Activated CD4-positive, alpha-beta T cell treated with anti-CD3 and anti-CD28 coated beads, Interleukin-10, Interleukin-2, amounts not matched to agents 100 ng/mL and 50 ng/mL, durations not matched to agents 16 hours and 8 hours (primary cell): ENCODE measurements at regions not wholly inside any gene's neighbourhood (a gene's known extent, or its start where the extent isn't known, plus 50 kb on each side); places are given as distances from the start of the nearest gene placed in this dataset.
"Not testable (repeated sequence)": the region's sequence is repeated elsewhere in the genome, so short reads cannot be mapped to it uniquely, and the experiment has no call there.

Experiments used
- DNase-seq: peaks from one replicate; pipeline ENCODE4 v3.0.0-alpha.2; 2020

DNA sequence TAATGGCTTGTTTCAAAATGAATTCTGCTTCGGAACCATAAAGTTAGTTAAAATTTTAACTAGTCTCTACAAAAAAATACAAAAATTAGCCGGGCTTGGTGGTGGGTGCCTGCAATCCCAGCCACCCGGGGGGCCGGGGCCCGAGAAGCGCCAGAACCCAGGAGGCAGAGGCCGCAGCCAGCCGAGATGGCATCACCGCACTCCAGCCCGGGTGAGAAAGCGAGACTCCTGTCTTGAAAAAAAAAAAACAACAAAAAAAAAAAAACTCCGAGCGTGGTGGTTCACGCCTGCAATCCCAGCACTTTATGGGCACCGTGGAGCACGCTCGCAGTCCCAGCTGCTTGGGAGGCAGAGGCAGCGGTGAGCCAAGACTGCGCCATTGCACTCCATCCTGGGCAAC is 781.4 kb downstream of the BRINP3 start:
- DNase-seq, result no peak

- no peak for DNase-seq
Observed at GRCh38 chr1:189697113-189697512, 780.6 kb downstream of the BRINP3 start.

DNA sequence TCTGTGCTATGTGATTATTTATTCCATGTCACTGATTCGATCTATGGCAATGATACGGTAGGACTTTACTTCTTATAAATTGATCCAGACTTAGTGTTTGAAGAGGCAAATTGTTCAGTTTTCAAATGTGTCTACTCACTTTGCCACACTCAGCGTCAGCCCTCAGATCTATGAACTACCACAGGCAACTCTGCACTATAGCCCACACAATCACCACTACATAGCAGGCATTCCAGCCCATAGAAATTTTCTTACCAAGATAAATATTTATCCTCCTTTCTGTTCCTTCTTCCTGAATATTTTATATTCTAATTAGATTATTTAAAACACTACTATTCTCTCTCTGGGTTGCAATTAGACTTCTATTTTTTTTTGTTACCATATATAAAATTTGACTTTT is 776.1 kb downstream of the BRINP3 start:
- no peak for DNase-seq

GRCh38 chr1:189706594-189706993 is 771.1 kb downstream of the BRINP3 start:
- DNase-seq, result no peak

- DNase-seq, result no peak
Observed at GRCh38 chr1:189708674-189709073, 769.0 kb downstream of the BRINP3 start.

- DNase-seq, result not testable (repeated sequence)
Observed at GRCh38 chr1:189718147-189718795, 759.4 kb downstream of the BRINP3 start.

DNA sequence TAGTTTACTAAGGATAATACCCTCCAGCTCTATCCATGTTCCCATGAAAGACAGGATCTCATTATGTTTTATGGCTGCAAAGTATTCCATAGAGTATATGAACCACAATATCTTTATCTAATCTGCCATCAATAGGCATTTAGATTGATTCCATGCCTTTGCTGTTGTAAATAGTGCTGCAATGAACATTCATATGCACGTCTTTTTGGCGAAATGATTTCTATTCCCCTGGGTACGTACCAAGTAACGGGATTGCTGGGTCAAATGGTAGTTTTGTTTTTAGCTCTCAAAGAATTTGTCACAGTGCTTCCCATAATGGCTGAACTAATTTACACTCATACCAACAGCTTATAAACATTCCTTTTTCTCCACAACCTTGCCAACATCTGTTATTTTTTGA is 750.9 kb downstream of the BRINP3 start:
- DNase-seq, result no peak

DNA sequence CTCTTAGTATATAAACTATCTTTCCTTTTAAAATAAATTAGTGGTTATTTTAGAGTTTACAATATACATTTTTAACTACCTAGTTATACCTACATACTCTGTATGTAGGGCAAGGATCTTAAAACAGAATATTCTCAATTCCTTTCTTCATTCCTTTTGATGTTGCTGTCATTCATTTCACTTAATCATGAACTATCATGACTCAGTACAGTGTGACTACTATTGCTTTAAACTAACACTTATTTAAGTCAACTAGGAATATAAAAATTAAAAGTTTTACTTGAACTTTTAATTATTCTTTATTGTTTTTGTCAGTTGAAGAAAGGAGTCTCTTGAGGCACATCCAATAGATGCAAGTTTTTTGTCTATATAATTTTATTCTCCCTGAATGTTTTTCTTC is 726.4 kb downstream of the BRINP3 start:
- no peak for DNase-seq

DNA sequence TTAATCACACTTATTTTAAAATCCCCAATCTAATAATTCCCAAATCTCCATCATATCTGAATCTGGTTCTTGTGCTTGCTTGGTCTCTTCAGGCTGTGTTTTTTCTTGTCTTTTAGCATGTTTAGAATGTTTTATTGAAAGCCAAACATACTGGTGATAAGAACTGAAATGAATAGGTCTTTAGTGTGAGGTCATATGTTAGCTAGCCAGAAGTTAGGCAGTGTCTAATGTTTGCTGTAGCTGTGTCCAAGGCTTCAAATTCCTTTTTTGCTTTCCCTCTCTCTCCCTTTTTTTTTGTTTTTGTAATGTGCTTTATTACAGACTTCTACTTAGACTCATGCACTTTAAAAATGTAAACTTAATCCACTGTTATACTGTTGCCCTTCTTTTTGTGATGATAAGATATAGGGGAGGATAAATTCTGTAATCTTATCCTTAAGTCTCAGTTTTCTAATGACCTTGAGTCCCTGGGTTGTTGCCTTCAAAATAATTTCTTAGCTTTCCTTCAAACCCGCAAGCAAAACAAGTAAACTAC is 725.1 kb downstream of the BRINP3 start:
- no peak for DNase-seq

DNA sequence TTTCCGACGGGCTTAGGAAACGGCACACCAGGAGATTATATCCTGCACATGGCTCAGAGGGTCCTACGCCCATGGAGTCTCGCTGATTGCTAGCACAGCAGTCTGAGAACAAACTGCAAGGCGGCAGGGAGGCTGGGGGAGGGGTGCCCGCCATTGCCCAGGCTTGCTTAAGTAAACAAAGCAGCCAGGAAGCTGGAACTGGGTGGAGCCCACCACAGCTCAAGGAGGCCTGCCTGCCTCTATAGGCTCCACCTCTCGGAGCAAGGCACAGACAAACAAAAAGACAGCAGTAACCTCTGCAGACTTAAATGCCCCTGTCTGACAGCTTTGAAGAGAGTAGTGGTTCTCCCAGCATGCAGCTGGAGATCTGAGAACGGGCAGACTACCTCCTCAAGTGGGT is 722.6 kb downstream of the BRINP3 start:
- DNase-seq, result not testable (repeated sequence)

GRCh38 chr1:189764391-189765320 is 713.0 kb downstream of the BRINP3 start:
- no peak for DNase-seq

DNA sequence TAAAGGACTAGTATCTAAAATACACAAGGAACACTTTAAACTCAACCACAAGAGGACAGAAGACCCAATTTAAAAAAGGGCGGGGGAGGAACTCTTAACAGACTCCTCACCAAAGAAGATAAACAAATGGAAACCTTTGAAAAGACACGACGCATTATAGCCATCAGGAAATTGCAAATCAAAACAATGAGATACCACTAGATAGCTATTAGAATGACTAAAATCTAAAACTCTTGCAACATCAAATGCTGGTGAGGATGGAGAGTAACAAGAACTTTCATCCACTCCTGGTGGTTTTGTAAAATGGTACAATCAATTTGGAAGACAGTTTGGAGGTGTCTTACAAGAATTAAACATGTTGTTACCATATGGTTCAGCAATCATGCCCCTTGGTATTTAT is 708.2 kb downstream of the BRINP3 start:
- no peak for DNase-seq

- DNase-seq, result no peak
Observed at GRCh38 chr1:189774721-189775287, 702.9 kb downstream of the BRINP3 start.

- DNase-seq, result no peak
Observed at GRCh38 chr1:189775343-189775742, 702.3 kb downstream of the BRINP3 start.

DNA sequence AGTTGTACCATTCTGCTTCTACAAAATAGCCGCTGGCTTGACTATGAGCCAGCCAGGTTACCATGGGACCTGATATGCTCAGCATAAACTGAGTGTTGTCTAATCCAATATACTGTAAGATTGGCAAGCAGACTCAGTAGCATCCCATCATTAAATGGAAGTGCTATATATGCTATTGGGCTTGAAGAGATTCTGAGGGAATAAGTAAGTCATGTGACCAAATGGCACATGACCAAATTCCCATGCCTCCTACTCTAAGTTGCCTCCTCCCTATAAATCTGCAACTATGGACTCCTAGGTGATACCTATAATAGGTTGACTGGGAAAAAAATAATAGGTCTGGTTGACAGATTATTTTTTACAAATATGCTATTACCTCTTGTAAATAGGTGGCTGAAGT is 698.6 kb downstream of the BRINP3 start:
- no peak for DNase-seq

DNA sequence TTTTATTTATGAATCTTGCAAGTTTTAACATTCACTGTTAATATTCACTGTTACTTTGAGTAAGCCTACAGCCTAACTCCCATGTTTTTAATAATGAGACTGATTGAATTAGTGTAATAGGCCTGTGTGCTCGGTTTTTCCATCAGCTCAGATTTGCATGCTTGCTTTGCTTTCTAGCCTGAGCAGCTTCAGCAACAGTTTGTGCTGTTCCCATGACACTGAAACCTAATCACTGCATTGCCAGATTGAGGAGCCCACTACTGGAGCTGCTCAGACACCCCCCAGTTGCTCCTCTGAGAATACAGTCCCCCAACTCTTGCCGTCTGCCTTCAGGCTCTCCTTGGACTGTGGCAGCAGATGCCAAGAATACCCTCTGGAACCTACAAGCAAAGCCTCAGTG is 695.4 kb downstream of the BRINP3 start:
- DNase-seq, result no peak

DNA sequence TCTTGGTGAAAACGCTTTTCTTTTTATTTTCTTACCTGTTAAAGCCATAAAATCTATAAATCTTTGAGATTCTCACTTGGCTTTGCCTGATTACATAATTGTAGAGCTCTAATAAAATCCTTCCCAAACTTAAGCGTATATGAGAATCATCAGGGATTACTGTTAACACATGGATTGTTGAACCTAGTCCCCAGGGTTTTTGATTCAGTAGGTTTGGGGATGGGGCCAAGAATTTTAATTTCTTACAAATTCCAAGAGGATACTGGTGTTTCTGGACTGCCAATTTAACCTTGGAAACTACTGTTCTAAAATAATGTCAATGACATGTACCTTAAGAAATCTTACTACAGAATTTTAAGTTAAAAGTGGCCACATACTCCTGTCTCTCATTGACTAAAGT is 694.2 kb downstream of the BRINP3 start:
- no peak for DNase-seq

DNA sequence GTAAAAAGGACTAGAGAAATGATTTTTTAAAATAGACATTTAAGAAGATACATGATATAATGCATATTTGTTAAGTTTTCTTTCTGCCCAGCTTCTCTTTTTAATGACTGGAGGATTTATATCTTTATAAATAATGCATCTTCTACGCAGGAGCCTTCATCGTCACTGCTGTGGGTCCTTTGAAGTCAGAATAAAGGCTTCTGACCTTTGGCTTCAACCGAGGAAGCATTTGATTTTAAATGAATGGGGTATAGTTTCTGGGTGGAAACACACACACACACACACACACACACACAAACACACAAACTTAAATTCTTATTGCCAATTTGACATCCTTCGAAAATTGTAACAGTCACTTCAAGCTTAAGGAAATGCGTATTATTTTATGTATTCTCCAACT is 690.9 kb downstream of the BRINP3 start:
- no peak for DNase-seq

DNA sequence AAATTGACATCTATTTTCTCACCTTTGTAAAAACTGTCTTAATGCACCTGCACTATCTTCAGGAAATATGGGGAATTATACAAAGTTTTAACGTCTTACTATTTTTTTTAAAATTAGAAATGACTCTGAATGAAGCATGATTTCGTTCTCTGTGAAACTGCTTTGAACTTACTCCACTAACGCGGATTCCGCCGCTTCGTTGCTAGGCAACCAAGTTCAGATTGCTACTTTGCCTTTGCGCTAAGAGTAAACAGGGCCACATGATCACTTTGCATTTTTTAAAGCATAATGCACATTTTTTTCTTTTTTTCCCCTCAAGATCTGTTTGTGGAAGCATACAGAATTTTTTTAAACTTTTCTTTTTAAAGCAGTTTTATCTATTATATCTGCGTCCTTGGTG is 690.5 kb downstream of the BRINP3 start:
- no peak for DNase-seq

- DNase-seq, result no peak
Observed at GRCh38 chr1:189790335-189790734, 687.3 kb downstream of the BRINP3 start.

DNA sequence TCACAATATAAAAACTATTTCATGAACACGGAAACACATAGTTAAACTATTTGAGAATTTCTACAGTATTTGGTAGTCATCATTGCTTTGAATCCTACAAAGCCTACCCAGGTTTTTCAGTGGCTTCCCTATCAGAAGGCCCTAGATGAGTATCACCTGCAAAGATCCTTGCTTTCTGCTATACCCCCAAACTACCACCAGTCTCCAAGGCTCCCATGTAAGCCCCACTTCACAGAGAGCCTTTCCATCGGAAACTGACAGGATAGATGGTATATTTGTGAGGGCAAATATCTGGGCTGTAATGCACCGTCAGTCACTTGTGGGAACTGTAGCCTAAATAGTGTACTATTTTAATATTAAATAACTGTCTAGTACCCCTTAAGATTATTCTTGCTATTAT is 674.3 kb downstream of the BRINP3 start:
- DNase-seq, result no peak

- no peak for DNase-seq
Observed at GRCh38 chr1:189804352-189804751, 673.3 kb downstream of the BRINP3 start.

GRCh38 chr1:189805735-189806134 is 671.9 kb downstream of the BRINP3 start:
- no peak for DNase-seq

GRCh38 chr1:189810639-189811038 is 667.0 kb downstream of the BRINP3 start:
- DNase-seq, result not testable (repeated sequence)
